Uterus (tissue), 2 donors: ENCODE measurements at regions not wholly inside any gene's neighbourhood (a gene's known extent, or its start where the extent isn't known, plus 50 kb on each side); places are given as distances from the start of the nearest gene placed in this dataset.

Source experiments
- POLR2A ChIP-seq, 2 donors: fragments of 450-650 bp; IDR thresholded peaks; one replicate each; pipeline ENCODE4 v1.6.1; 2016; ENCODE audit warnings: antibody characterized with exemption in 2 of 2, mild to moderate bottlenecking in 1 of 2, moderate library complexity in 1 of 2
- TF ChIP-seq, protein P1 (sequence below), 4 experiments: fragments of 200-600 bp in 2 of 4; fragments of 450-650 bp in 2 of 4; sonication (generic) in 2 of 4; IDR thresholded peaks; one replicate each; pipeline ENCODE4 v1.5.1; 2016 to 2019; ENCODE audit warnings: antibody characterized with exemption in 4 of 4, mild to moderate bottlenecking in 2 of 4, moderate library complexity in 1 of 4

GRCh38 chr2:224099861-224100643 lies 61.0 kb upstream of the SERPINE2 start:
- no peak for TF ChIP-seq POLR2A (IDR thresholded peaks at IDR 0.05)
- TF ChIP-seq, protein P1, sequence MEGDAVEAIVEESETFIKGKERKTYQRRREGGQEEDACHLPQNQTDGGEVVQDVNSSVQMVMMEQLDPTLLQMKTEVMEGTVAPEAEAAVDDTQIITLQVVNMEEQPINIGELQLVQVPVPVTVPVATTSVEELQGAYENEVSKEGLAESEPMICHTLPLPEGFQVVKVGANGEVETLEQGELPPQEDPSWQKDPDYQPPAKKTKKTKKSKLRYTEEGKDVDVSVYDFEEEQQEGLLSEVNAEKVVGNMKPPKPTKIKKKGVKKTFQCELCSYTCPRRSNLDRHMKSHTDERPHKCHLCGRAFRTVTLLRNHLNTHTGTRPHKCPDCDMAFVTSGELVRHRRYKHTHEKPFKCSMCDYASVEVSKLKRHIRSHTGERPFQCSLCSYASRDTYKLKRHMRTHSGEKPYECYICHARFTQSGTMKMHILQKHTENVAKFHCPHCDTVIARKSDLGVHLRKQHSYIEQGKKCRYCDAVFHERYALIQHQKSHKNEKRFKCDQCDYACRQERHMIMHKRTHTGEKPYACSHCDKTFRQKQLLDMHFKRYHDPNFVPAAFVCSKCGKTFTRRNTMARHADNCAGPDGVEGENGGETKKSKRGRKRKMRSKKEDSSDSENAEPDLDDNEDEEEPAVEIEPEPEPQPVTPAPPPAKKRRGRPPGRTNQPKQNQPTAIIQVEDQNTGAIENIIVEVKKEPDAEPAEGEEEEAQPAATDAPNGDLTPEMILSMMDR (IDR thresholded peaks at IDR 0.05) = no peak
